ENCODE measurements at regions not wholly inside any gene's neighbourhood (a gene's known extent, or its start where the extent isn't known, plus 50 kb on each side); places are given as distances from the start of the nearest gene placed in this dataset.

DNA sequence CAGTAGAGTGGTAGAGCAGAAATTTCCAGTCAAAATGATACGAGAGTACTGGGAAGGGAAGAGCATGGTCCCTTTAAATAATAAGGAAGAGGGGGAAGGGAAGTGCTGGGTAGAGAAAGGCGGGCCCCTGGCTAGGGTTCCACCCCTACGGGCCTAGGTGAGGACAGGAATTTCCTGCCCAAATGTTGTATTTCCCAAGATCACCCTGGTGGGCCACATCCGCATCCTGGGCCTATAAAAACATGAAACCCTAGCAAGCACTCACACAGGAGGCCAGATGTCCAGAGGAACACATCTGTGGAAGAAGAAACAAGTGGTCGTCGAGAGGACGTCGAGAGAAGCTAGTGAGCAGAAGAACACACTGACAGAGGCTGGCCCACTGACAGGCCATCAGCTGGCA lies 661.2 kb downstream of the SQOR start:
- BruUV-seq (replicated peaks): no TSS peak
- ChIA-PET POLR2A (interaction anchor here (1.5 kb wide), 1 partner anchor 11 kb away, joined by 5 read pairs; no protein-coding TSS in a partner anchor), CTCF (ENCODE audit: unreplicated experiment) (no interaction called here)
- no peaks in the 10 kb centered on the region for H3K79me2 ChIP-seq (ENCODE audit: insufficient read depth, low read depth, low read length)
- H3K9me3 ChIP-seq (ENCODE audit: low read length): no peaks in the 10 kb centered on the region
- H3K9me2 ChIP-seq (ENCODE audit: insufficient read depth, low read length): no peaks in the 10 kb centered on the region
- no peak overlapping the region for H3K4me3 ChIP-seq (ENCODE audit: low read depth, low read length, poor library complexity, severe bottlenecking)
- intact Hi-C loops (cut with micrococcal nuclease; ENCODE audit: unreplicated experiment): loop anchor here (10.0 kb wide), 1 partner anchor 591 kb away; no protein-coding TSS in a partner anchor
- no peak overlapping the region for H3K4me2 ChIP-seq (ENCODE audit: low read length)
- no peak for DNase-seq (ENCODE audit: low spot score)
- no peaks in the 10 kb centered on the region for H4K20me1 ChIP-seq (ENCODE audit: insufficient read depth, low read length)
- H2AFZ ChIP-seq (ENCODE audit: low read length): no peak overlapping the region
- H3K27ac ChIP-seq (ENCODE audit: low read depth, low read length, poor library complexity, severe bottlenecking): no peak overlapping the region
- TF ChIP-seq, protein P1, sequence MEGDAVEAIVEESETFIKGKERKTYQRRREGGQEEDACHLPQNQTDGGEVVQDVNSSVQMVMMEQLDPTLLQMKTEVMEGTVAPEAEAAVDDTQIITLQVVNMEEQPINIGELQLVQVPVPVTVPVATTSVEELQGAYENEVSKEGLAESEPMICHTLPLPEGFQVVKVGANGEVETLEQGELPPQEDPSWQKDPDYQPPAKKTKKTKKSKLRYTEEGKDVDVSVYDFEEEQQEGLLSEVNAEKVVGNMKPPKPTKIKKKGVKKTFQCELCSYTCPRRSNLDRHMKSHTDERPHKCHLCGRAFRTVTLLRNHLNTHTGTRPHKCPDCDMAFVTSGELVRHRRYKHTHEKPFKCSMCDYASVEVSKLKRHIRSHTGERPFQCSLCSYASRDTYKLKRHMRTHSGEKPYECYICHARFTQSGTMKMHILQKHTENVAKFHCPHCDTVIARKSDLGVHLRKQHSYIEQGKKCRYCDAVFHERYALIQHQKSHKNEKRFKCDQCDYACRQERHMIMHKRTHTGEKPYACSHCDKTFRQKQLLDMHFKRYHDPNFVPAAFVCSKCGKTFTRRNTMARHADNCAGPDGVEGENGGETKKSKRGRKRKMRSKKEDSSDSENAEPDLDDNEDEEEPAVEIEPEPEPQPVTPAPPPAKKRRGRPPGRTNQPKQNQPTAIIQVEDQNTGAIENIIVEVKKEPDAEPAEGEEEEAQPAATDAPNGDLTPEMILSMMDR (conservative IDR thresholded peaks at IDR 0.05; ENCODE audit: low read length): no peak
- TF ChIP-seq EZH2phosphoT487 (IDR thresholded peaks at IDR 0.05; ENCODE audit: borderline replicate concordance, low read depth, low read length): no peak
- H3K4me1 ChIP-seq (ENCODE audit: insufficient read depth, low read length, poor library complexity, severe bottlenecking): peaks cover 22% of the 10 kb centered on the region
- no peaks in the 10 kb centered on the region for H3K36me3 ChIP-seq (ENCODE audit: insufficient read depth, low read length)

- Histone ChIP-seq H3K4me1 (ENCODE audit: insufficient read depth, low read length, poor library complexity, severe bottlenecking) (peaks cover 22% of the 10 kb centered on the region), H3K4me2 (ENCODE audit: low read length) (no peak overlapping the region; the same call in 1 of the 2 replicates), H2AFZ (ENCODE audit: low read length) (no peak overlapping the region; the same call in 1 of the 2 replicates), H3K9me2 (ENCODE audit: insufficient read depth, low read length) (no peaks in the 10 kb centered on the region), H3K79me2 (ENCODE audit: insufficient read depth, low read depth, low read length) (no peaks in the 10 kb centered on the region), H3K4me3 (ENCODE audit: low read depth, low read length, poor library complexity, severe bottlenecking) (no peak overlapping the region), H4K20me1 (ENCODE audit: insufficient read depth, low read length) (no peaks in the 10 kb centered on the region), H3K36me3 (ENCODE audit: insufficient read depth, low read length) (no peaks in the 10 kb centered on the region), H3K9me3 (ENCODE audit: low read length) (no peaks in the 10 kb centered on the region), H3K27ac (ENCODE audit: low read depth, low read length, poor library complexity, severe bottlenecking) (no peak overlapping the region)
- ChIA-PET POLR2A (interaction anchor here (0.8 to 1.7 kb wide), 3 partner anchors 8 to 511 kb away, joined by 3 to 9 read pairs (median 5); no protein-coding TSS in a partner anchor), CTCF (ENCODE audit: unreplicated experiment) (interaction anchor here (1.2 kb wide), 1 partner anchor 502 kb away, joined by 3 read pairs; no protein-coding TSS in a partner anchor)
- intact Hi-C loops (cut with micrococcal nuclease; ENCODE audit: unreplicated experiment): loop anchor here (10.0 kb wide), 1 partner anchor 592 kb away; no protein-coding TSS in a partner anchor
- no TSS peak for BruUV-seq (replicated peaks)
- no peak for DNase-seq (ENCODE audit: low spot score)
- TF ChIP-seq, protein P1 (conservative IDR thresholded peaks at IDR 0.05; ENCODE audit: low read length): no peak
- TF ChIP-seq EZH2phosphoT487 (IDR thresholded peaks at IDR 0.05; ENCODE audit: borderline replicate concordance, low read depth, low read length): no peak
These were observed 662.0 kb downstream of the SQOR start for GRCh38 chr15:46296797-46297196.

DNA sequence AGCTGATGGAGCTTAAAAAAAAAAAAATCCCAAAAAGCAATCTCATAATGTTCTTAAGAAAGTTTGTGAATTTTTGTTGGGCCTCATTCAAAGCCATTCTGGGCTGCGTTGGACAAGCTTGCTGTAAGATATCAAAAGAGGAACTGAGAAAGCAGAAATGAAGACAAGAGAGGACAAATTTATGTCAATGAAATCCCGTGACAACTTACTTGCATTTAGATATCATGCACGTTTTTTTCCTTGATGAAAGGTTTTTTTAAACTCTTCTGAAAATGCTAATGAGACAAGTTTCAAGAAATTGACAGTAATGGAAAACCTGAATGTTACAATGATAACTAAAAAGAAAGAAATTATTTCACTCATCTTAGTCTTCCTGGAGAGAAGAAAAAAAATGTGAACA lies 662.9 kb downstream of the SQOR start:
- peak overlapping the region; percentile 25 for H2AFZ ChIP-seq (ENCODE audit: low read length)
- BruUV-seq (replicated peaks): no TSS peak
- H4K20me1 ChIP-seq (ENCODE audit: insufficient read depth, low read length): no peaks in the 10 kb centered on the region
- CTCF ChIA-PET (ENCODE audit: unreplicated experiment): interaction anchor here (1.2 kb wide), 1 partner anchor 502 kb away, joined by 3 read pairs; no protein-coding TSS in a partner anchor
- H3K9me3 ChIP-seq (ENCODE audit: low read length): no peaks in the 10 kb centered on the region
- no peaks in the 10 kb centered on the region for H3K9me2 ChIP-seq (ENCODE audit: insufficient read depth, low read length)
- POLR2A ChIA-PET: interaction anchor here (0.6 to 1.7 kb wide), 6 partner anchors 9 to 584 kb away, joined by 3 to 9 read pairs (median 3); no protein-coding TSS in a partner anchor
- no peaks in the 10 kb centered on the region for H3K79me2 ChIP-seq (ENCODE audit: insufficient read depth, low read depth, low read length)
- no peak overlapping the region for H3K27ac ChIP-seq (ENCODE audit: low read depth, low read length, poor library complexity, severe bottlenecking)
- no peaks in the 10 kb centered on the region for H3K36me3 ChIP-seq (ENCODE audit: insufficient read depth, low read length)
- H3K4me1 ChIP-seq (ENCODE audit: insufficient read depth, low read length, poor library complexity, severe bottlenecking): peaks cover 22% of the 10 kb centered on the region
- TF ChIP-seq, protein P1 (conservative IDR thresholded peaks at IDR 0.05; ENCODE audit: low read length): no peak
- TF ChIP-seq EZH2phosphoT487 (IDR thresholded peaks at IDR 0.05; ENCODE audit: borderline replicate concordance, low read depth, low read length): no peak
- intact Hi-C loops (cut with micrococcal nuclease; ENCODE audit: unreplicated experiment): loop anchor here (10.0 kb wide), 1 partner anchor 593 kb away; no protein-coding TSS in a partner anchor
- peak overlapping the region; percentile 44 for H3K4me2 ChIP-seq (ENCODE audit: low read length)
- peak; percentile 57 for DNase-seq (ENCODE audit: low spot score)
- no peak overlapping the region for H3K4me3 ChIP-seq (ENCODE audit: low read depth, low read length, poor library complexity, severe bottlenecking)

Measured in OCI-LY7 (cell line).